HFFc6 (cell line): ENCODE measurements at regions not wholly inside any gene's neighbourhood (a gene's known extent, or its start where the extent isn't known, plus 50 kb on each side); places are given as distances from the start of the nearest gene placed in this dataset.

Experiments
- DNase-seq: peaks from one replicate; pipeline ENCODE4 v3.0.0-alpha.2; 2018
- H3K27ac Mint-ChIP-seq: 2 replicates; pipeline ENCODE4 v1.8.0; 2020; ENCODE audit warnings: mild to moderate bottlenecking, mixed read lengths
- H3K27me3 Mint-ChIP-seq: 2 replicates; pipeline ENCODE4 v1.8.0; 2021; ENCODE audit warnings: mild to moderate bottlenecking, moderate library complexity, mixed read lengths; ENCODE audit not compliant: insufficient read depth
- H3K36me3 Mint-ChIP-seq: 2 replicates; pipeline ENCODE4 v1.8.0; 2021; ENCODE audit warnings: low read depth, mixed read lengths
- H3K4me1 Mint-ChIP-seq: 2 replicates; pipeline ENCODE4 v1.8.0; 2020; ENCODE audit warnings: low read depth, mixed read lengths
- H3K4me3 Mint-ChIP-seq: 2 replicates; pipeline ENCODE4 v1.8.0; 2020; ENCODE audit warnings: mild to moderate bottlenecking, moderate library complexity, mixed read lengths
- H3K9me3 Mint-ChIP-seq: 2 replicates; pipeline ENCODE4 v1.8.0; 2020; ENCODE audit warnings: mild to moderate bottlenecking, mixed read lengths
- CTCF ChIP-seq: fragments of 200-600 bp; sonication (generic); IDR thresholded peaks from 2 replicates; pipeline ENCODE4 v1.5.0; 2021; ENCODE audit warnings: antibody characterized with exemption, mild to moderate bottlenecking

DNA sequence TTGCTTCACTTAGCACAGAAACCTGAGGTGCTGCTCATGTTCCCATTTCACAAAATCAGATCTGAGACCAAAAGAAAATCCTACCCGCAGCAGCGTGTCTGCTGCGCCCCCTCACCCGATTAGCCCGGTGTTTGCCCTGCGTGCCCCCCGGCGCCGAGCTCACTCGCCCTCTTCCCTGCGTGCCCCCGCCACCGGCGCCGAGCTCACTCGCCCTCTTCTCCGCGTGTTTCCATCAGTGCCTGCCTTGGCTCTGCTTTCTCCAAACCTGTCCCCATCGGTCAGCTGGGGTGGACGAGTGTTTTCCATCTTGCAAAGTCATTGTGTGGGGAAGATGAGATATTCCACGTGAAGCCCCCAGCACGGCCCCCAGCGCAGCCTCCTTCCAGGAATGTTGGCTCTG, 225.3 kb upstream of the PITRM1 start:
- no peak for DNase-seq
- peaks cover 11% of the 10 kb centered on the region; the same call in 1 of the 2 replicates for H3K27me3 Mint-ChIP-seq
- peaks cover 8% of the 10 kb centered on the region for H3K36me3 Mint-ChIP-seq
- H3K4me1 Mint-ChIP-seq, result peaks cover 61% of the 10 kb centered on the region
- no peak for TF ChIP-seq CTCF
- H3K27ac Mint-ChIP-seq, result no peak overlapping the region
- H3K9me3 Mint-ChIP-seq, result peaks cover 9% of the 10 kb centered on the region
- no peak overlapping the region for H3K4me3 Mint-ChIP-seq

- Mint-ChIP-seq H3K4me1 (peaks cover 61% of the 10 kb centered on the region), H3K36me3 (peaks cover 8% of the 10 kb centered on the region), H3K9me3 (peaks cover 9% of the 10 kb centered on the region), H3K27ac (no peak overlapping the region), H3K4me3 (no peak overlapping the region), H3K27me3 (peaks cover 11% of the 10 kb centered on the region; the same call in 1 of the 2 replicates)
- no peak for TF ChIP-seq CTCF
- DNase-seq, result no peak
These were observed 224.6 kb upstream of the PITRM1 start for GRCh38 chr10:3397231-3397630.

DNA sequence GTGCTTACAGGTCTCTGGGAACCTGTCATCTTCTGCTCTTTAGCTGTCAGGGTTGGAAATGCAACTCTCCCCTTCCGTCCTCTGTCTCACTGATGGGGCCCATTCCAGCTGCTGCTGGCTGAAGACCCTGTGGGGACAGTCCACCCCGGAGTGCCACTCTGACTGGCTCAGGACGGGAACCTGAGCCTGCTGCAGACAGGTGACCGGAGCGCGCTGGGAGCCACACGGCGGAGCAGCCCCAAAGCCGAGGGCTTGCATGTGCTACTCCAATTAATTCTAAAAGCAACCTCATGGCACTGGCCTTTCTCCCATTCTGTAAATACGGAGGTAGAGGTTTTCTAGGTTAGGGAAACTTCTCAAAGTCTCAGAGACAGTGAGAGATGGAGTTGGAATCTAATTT, 223.5 kb upstream of the PITRM1 start:
- TF ChIP-seq CTCF, result no peak
- DNase-seq, result no peak
- peaks cover 11% of the 10 kb centered on the region; the same call in 1 of the 2 replicates for H3K27me3 Mint-ChIP-seq
- peaks cover 8% of the 10 kb centered on the region for H3K36me3 Mint-ChIP-seq
- H3K27ac Mint-ChIP-seq, result no peak overlapping the region
- no peak overlapping the region for H3K4me3 Mint-ChIP-seq
- peaks cover 9% of the 10 kb centered on the region for H3K9me3 Mint-ChIP-seq
- peaks cover 61% of the 10 kb centered on the region for H3K4me1 Mint-ChIP-seq

GRCh38 chr10:3395458-3395861, 222.9 kb upstream of the PITRM1 start:
- no peak for DNase-seq
- peaks cover 8% of the 10 kb centered on the region for H3K36me3 Mint-ChIP-seq
- no peak overlapping the region for H3K27ac Mint-ChIP-seq
- H3K27me3 Mint-ChIP-seq, result peaks cover 13% of the 10 kb centered on the region
- H3K4me1 Mint-ChIP-seq, result peaks cover 54% of the 10 kb centered on the region
- TF ChIP-seq CTCF, result no peak
- H3K4me3 Mint-ChIP-seq, result no peak overlapping the region
- peaks cover 9% of the 10 kb centered on the region for H3K9me3 Mint-ChIP-seq

DNA sequence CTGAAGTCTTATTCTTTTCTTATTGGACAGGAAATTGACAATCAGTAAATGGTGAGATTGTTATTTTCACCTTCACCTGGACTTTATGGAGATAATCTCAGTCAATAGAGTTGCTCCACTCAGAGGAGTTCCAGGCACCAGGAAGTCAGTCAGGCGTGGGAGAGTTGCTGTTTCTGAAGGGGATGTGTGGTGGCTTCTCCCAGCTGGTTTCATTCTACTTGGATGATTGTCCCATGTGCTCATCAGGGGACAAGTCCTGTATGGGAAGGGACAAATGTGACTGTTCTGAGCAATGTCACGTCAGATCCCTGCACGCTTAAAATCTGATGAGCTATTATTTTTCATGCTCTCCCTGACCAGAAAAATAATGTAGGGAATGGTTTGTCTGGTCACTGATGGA, 222.5 kb upstream of the PITRM1 start:
- Mint-ChIP-seq H3K4me3 (no peak overlapping the region), H3K4me1 (peaks cover 50% of the 10 kb centered on the region), H3K9me3 (peaks cover 9% of the 10 kb centered on the region), H3K36me3 (peaks cover 8% of the 10 kb centered on the region), H3K27me3 (peaks cover 14% of the 10 kb centered on the region), H3K27ac (no peak overlapping the region)
- DNase-seq, result no peak
- TF ChIP-seq CTCF, result no peak

DNA sequence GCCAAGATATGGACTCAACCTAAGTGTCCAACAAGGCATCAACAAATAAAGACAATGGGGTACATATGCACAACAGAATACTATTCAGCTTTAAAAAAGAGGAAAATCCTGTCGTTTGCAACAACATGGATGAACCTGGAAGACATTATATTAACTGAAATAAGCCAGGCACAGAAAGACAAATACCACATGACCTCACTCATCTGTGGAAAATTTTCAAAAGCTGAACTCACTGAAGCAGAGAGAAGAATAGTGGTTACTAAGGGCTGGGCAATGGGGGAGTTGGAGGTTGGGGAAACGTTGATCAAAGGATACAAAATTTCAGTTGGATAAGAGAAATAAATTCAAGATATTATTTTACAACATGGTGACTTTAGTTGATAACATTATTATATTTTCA, 221.4 kb upstream of the PITRM1 start:
- H3K27ac Mint-ChIP-seq, result no peak overlapping the region
- peaks cover 9% of the 10 kb centered on the region for H3K9me3 Mint-ChIP-seq
- H3K27me3 Mint-ChIP-seq, result peaks cover 17% of the 10 kb centered on the region
- H3K4me1 Mint-ChIP-seq, result peaks cover 39% of the 10 kb centered on the region
- peaks cover 8% of the 10 kb centered on the region for H3K36me3 Mint-ChIP-seq
- no peak for DNase-seq
- TF ChIP-seq CTCF, result no peak
- H3K4me3 Mint-ChIP-seq, result no peak overlapping the region
